ENCODE measurements at regions not wholly inside any gene's neighbourhood (a gene's known extent, or its start where the extent isn't known, plus 50 kb on each side); places are given as distances from the start of the nearest gene placed in this dataset.

- no peaks in the 10 kb centered on the region for H3K4me1 Mint-ChIP-seq
- H3K27me3 Mint-ChIP-seq = no peaks in the 10 kb centered on the region
- H3K4me3 Mint-ChIP-seq = no peak overlapping the region
- DNase-seq (ENCODE audit: low spot score in 2 of 2) (no peak), ATAC-seq (replicated peaks; ENCODE audit: extremely low read depth, poor library complexity, severe bottlenecking) (no peak)
- no peaks in the 10 kb centered on the region for H3K36me3 Mint-ChIP-seq (ENCODE audit: insufficient read depth)
- peaks cover 40% of the 10 kb centered on the region for H3K9me3 Mint-ChIP-seq
- H3K27ac Mint-ChIP-seq (ENCODE audit: low read depth) = no peak overlapping the region
Measured at GRCh38 chr16:6884002-6884401, 448.6 kb upstream of the RBFOX1 start.

GRCh38 chr16:6880263-6880662 is 452.4 kb upstream of the RBFOX1 start:
- no peaks in the 10 kb centered on the region for H3K4me1 Mint-ChIP-seq
- H3K4me3 Mint-ChIP-seq = no peak overlapping the region
- H3K9me3 Mint-ChIP-seq = peaks cover 29% of the 10 kb centered on the region
- H3K36me3 Mint-ChIP-seq (ENCODE audit: insufficient read depth) = no peaks in the 10 kb centered on the region
- no peak for DNase-seq (ENCODE audit: low spot score in 2 of 2)
- ATAC-seq (replicated peaks; ENCODE audit: extremely low read depth, poor library complexity, severe bottlenecking) = no peak
- no peaks in the 10 kb centered on the region for H3K27me3 Mint-ChIP-seq
- no peak overlapping the region for H3K27ac Mint-ChIP-seq (ENCODE audit: low read depth)

GRCh38 chr16:6864671-6865070 is 468.0 kb upstream of the RBFOX1 start:
- Mint-ChIP-seq H3K4me3 (no peak overlapping the region), H3K9me3 (peaks cover 26% of the 10 kb centered on the region), H3K36me3 (ENCODE audit: insufficient read depth) (peaks cover 2% of the 10 kb centered on the region), H3K27ac (ENCODE audit: low read depth) (no peak overlapping the region), H3K27me3 (no peaks in the 10 kb centered on the region), H3K4me1 (no peaks in the 10 kb centered on the region)
- no peak for DNase-seq (ENCODE audit: low spot score in 2 of 2)
- ATAC-seq (replicated peaks; ENCODE audit: extremely low read depth, poor library complexity, severe bottlenecking) = no peak

GRCh38 chr16:6864244-6864643 is 468.4 kb upstream of the RBFOX1 start:
- peaks cover 29% of the 10 kb centered on the region for H3K9me3 Mint-ChIP-seq
- H3K36me3 Mint-ChIP-seq (ENCODE audit: insufficient read depth) = peaks cover under 1% of the 10 kb centered on the region
- no peak overlapping the region for H3K4me3 Mint-ChIP-seq
- DNase-seq (ENCODE audit: low spot score in 2 of 2) = no peak
- no peak for ATAC-seq (replicated peaks; ENCODE audit: extremely low read depth, poor library complexity, severe bottlenecking)
- no peaks in the 10 kb centered on the region for H3K4me1 Mint-ChIP-seq
- no peaks in the 10 kb centered on the region for H3K27me3 Mint-ChIP-seq
- no peak overlapping the region for H3K27ac Mint-ChIP-seq (ENCODE audit: low read depth)

DNA sequence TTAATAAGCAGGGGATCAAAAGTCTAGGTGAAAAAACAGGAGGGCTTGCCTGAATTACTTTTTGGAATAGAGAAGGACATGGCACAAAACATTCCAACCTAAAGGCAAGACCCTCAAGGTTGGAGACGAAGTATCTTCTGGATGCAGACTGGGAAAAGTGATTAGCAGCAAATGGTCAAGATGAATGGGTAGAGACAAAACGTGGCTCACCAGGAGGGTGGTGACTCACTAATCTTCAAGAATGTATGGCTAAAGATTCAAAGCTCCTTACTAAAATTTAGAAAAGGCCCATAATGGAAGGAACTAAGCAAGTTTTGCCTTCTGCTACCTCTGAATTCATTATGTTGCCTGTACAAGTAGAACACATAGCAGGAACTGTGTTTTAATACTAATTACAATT is 469.5 kb upstream of the RBFOX1 start:
- Mint-ChIP-seq H3K27ac (ENCODE audit: low read depth) (no peak overlapping the region), H3K4me1 (no peaks in the 10 kb centered on the region), H3K36me3 (ENCODE audit: insufficient read depth) (no peaks in the 10 kb centered on the region), H3K4me3 (no peak overlapping the region), H3K9me3 (peaks cover 29% of the 10 kb centered on the region), H3K27me3 (no peaks in the 10 kb centered on the region)
- ATAC-seq (replicated peaks; ENCODE audit: extremely low read depth, poor library complexity, severe bottlenecking) = no peak
- no peak for DNase-seq (ENCODE audit: low spot score in 2 of 2)

DNA sequence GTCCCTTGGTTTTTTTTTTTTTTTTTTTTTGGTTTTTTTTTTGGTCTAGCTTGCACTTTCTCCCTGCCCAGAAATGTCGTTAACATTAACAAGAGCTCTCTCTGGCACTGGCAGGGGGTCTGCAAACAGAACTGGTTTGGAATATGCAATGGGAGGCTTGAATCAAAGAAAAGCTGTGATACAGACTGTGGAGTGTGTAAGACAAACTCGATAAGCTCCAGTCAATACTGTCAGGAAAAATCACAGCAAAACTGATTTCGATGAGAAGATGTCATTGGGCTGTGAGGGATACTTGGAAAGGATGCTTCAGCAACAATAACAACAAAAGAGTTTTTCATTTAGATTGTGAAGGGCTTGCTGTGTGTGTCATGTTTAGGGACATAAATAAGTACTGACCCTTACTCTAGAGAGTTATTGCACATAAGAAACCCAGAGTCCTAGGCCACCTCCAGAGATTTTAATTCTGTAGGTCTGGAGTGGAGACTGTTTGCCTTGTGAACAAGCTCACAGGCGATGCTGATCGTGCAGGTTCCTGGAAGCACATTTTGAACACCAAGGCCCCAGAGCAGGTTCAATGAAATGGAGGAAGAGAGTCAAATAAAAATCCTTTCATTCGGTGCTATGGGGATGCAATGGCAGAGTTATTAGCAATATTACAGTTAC is 470.7 kb upstream of the RBFOX1 start:
- ATAC-seq (replicated peaks; ENCODE audit: extremely low read depth, poor library complexity, severe bottlenecking) (no peak), DNase-seq (ENCODE audit: low spot score in 2 of 2) (no peak)
- no peak overlapping the region for H3K27ac Mint-ChIP-seq (ENCODE audit: low read depth)
- H3K36me3 Mint-ChIP-seq (ENCODE audit: insufficient read depth) = no peaks in the 10 kb centered on the region
- no peak overlapping the region for H3K4me3 Mint-ChIP-seq
- H3K27me3 Mint-ChIP-seq = no peaks in the 10 kb centered on the region
- no peaks in the 10 kb centered on the region for H3K4me1 Mint-ChIP-seq
- H3K9me3 Mint-ChIP-seq = peaks cover 29% of the 10 kb centered on the region

DNA sequence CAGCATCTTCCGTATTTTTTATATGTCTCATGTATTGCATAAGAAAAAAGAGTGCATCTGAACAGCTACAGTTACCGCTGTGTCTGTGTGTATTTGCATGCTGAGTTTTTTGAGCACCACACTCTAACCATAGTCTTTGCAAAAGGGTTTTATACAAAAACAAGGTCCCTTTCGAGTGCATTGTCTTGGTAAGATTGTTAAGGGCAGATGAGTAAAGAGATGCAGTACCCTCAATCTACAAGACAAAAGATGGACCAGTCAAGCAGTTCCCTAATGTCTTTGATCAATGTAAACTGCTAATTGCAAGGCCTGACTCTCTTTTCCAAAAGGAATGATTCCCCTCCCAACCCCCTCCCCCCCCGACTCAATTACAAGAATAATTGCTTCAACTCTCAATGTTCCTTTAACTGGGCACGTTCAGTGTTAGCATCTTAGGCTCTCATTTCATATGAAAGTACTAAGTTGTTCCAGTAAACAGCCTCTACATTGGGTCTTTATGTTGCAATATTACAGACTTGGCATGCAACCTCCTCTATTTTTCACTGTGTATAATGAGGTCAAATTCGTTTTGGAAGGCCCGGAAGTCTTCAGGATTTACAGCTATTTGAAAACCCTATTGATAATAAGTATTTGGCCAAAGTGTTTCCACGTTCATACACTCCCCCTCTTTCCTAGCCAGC is 471.4 kb upstream of the RBFOX1 start:
- ATAC-seq (replicated peaks; ENCODE audit: extremely low read depth, poor library complexity, severe bottlenecking) (no peak), DNase-seq (ENCODE audit: low spot score in 2 of 2) (no peak)

DNA sequence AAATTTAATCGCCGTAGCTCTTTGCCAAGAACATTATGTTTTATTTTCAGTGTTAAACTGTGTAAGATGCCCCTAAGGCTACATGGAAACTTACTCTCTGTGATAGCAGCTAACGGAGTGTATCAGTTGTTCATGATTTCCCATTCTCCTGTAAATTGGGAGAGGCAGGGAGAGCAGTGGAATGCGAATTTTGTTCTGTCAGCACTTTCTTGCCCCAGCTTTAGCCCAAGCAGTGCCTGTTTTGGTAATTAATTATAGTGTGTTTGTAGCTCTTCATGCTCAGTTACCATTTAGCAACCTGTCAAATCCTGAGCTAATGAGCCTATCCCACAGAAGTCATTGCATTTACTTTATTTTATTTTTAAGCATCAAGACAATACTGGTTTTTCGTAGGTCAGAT is 475.1 kb upstream of the RBFOX1 start:
- H3K9me3 Mint-ChIP-seq = peaks cover 45% of the 10 kb centered on the region
- ATAC-seq (replicated peaks; ENCODE audit: extremely low read depth, poor library complexity, severe bottlenecking) = no peak
- H3K4me3 Mint-ChIP-seq = no peak overlapping the region
- H3K27me3 Mint-ChIP-seq = no peaks in the 10 kb centered on the region
- no peak for DNase-seq (ENCODE audit: low spot score in 2 of 2)
- H3K36me3 Mint-ChIP-seq (ENCODE audit: insufficient read depth) = no peaks in the 10 kb centered on the region
- H3K4me1 Mint-ChIP-seq = no peaks in the 10 kb centered on the region
- H3K27ac Mint-ChIP-seq (ENCODE audit: low read depth) = no peak overlapping the region

More for the DNA sequence above, 471.4 kb upstream of the RBFOX1 start:
- H3K9me3 Mint-ChIP-seq = peaks cover 34% of the 10 kb centered on the region
- H3K4me1 Mint-ChIP-seq = no peaks in the 10 kb centered on the region
- H3K27ac Mint-ChIP-seq (ENCODE audit: low read depth) = no peak overlapping the region
- no peaks in the 10 kb centered on the region for H3K36me3 Mint-ChIP-seq (ENCODE audit: insufficient read depth)
- H3K4me3 Mint-ChIP-seq = no peak overlapping the region
- no peaks in the 10 kb centered on the region for H3K27me3 Mint-ChIP-seq

DNA sequence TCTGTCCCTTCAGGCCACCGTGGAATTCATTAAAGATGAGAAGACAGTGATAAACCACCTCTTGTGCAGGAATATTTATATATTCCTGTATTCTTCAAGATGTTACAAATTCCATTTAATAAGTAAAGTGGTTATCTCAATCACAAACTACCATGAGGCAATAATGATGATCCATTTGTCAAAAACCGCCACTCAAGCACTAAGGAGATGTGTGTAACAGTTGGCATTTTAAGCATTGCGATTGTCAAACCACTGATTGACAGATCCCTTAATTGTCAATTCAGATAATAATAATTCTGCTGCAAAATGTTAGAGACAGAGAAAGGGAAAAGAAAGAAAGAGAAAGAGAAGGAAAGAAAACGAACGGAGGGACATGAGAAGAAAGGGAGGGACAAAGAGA is 476.1 kb upstream of the RBFOX1 start:
- H3K27ac Mint-ChIP-seq (ENCODE audit: low read depth) = no peak overlapping the region
- H3K36me3 Mint-ChIP-seq (ENCODE audit: insufficient read depth) = no peaks in the 10 kb centered on the region
- H3K4me1 Mint-ChIP-seq = no peaks in the 10 kb centered on the region
- ATAC-seq (replicated peaks; ENCODE audit: extremely low read depth, poor library complexity, severe bottlenecking) = no peak
- H3K9me3 Mint-ChIP-seq = peaks cover 45% of the 10 kb centered on the region
- no peak overlapping the region for H3K4me3 Mint-ChIP-seq
- no peaks in the 10 kb centered on the region for H3K27me3 Mint-ChIP-seq
- DNase-seq (ENCODE audit: low spot score in 2 of 2) = no peak

DNA sequence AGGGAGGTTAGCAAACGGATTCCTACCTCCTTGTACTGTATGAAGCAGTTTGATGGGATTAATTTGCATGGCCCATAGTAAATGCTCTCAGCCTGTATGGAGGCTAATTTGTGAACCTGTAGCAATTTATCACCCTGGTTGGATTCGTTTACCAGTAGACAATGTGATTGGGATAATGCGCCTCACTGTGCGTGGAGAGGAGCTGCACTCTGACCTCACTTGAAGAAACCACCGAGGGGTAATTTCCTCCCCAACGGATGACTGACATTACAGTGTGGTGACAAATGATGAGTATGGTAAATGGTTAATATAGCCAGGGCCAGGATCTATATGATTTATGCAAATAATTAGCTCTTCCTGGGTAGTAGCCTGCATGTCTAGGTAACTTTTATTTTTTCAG is 479.1 kb upstream of the RBFOX1 start:
- Mint-ChIP-seq H3K4me3 (no peak overlapping the region), H3K9me3 (peaks cover 46% of the 10 kb centered on the region), H3K36me3 (ENCODE audit: insufficient read depth) (no peaks in the 10 kb centered on the region), H3K4me1 (no peaks in the 10 kb centered on the region), H3K27me3 (no peaks in the 10 kb centered on the region), H3K27ac (ENCODE audit: low read depth) (no peak overlapping the region)
- DNase-seq (ENCODE audit: low spot score in 2 of 2) = no peak
- ATAC-seq (replicated peaks; ENCODE audit: extremely low read depth, poor library complexity, severe bottlenecking) = no peak

DNA sequence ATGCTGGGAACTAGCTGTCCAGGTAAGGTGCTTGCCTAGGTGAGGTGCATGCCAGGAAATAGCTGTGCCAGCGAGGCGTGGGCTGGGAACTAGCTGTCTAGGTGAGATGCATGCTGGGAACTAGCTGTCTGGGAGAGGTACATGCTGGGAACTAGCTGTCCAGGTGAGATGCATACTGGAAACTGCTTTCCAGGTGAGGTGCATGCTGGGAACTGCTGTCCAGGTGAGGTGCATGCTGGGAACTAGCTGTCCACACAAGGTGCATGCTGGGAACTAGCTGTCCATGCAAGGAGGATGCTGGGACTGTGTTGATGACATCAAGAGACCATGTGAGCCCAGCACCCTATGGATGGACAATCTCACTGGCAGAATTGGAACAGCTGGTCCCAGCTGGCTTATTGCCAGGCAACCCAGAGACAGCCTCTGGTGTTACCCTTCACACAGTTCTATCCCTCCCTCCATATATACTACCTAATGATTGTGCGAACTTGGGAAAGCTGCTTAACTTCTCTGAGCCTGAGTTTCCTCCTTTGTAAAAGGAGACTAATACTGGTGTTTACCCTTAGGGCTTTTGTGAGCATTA is 479.9 kb upstream of the RBFOX1 start:
- H3K9me3 Mint-ChIP-seq = peaks cover 50% of the 10 kb centered on the region
- no peak for DNase-seq (ENCODE audit: low spot score in 2 of 2)
- H3K4me1 Mint-ChIP-seq = no peaks in the 10 kb centered on the region
- H3K36me3 Mint-ChIP-seq (ENCODE audit: insufficient read depth) = no peaks in the 10 kb centered on the region
- no peaks in the 10 kb centered on the region for H3K27me3 Mint-ChIP-seq
- H3K27ac Mint-ChIP-seq (ENCODE audit: low read depth) = no peak overlapping the region
- ATAC-seq (replicated peaks; ENCODE audit: extremely low read depth, poor library complexity, severe bottlenecking) = no peak
- H3K4me3 Mint-ChIP-seq = no peak overlapping the region

DNA sequence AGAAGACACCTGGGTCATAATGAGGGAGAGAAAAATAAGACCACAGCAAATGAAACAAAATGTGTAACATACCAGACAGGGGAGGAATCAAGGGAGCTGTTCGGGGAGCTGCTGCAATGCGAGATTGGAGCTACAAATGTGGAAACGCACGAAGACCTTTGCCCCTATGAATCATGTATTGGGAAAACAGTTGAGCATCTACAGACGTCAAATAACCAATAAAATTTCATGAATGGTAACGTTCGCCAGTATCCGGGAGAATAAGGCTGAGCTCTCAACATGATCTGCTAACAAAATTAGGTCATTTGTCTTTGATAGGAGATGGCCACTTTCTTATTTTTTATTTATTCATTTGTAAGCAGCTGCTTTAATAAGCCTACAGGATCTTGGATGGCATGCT is 486.2 kb upstream of the RBFOX1 start:
- H3K4me3 Mint-ChIP-seq = no peak overlapping the region
- ATAC-seq (replicated peaks; ENCODE audit: extremely low read depth, poor library complexity, severe bottlenecking) = no peak

DNA sequence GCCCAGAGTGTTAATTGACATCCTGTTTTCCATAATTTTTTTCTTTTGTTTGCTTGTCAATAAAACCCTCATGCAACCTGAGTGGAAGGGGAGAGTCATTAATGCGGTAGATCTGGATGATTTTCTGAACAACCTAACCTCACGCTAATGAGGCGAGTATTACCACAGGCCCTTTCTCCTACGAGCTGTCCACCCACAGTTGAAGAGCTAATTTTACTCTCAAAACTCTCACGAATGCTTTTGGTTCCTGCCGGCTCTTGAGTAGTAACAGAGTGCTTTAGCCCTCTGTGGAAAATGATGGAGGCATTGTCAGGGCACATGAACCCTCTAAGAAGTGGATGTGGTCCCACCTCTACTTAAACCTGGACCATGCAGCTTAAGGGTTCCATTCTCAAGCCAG is 491.3 kb upstream of the RBFOX1 start:
- peaks cover 19% of the 10 kb centered on the region for H3K9me3 Mint-ChIP-seq
- H3K4me1 Mint-ChIP-seq = no peaks in the 10 kb centered on the region

More for the DNA sequence above, 486.2 kb upstream of the RBFOX1 start:
- H3K9me3 Mint-ChIP-seq = peaks cover 43% of the 10 kb centered on the region
- H3K27ac Mint-ChIP-seq (ENCODE audit: low read depth) = no peak overlapping the region
- no peaks in the 10 kb centered on the region for H3K4me1 Mint-ChIP-seq
- DNase-seq (ENCODE audit: low spot score in 2 of 2) = no peak
- peaks cover 2% of the 10 kb centered on the region for H3K36me3 Mint-ChIP-seq (ENCODE audit: insufficient read depth)
- H3K27me3 Mint-ChIP-seq = no peaks in the 10 kb centered on the region

More for the DNA sequence above, 491.3 kb upstream of the RBFOX1 start:
- Mint-ChIP-seq H3K27ac (ENCODE audit: low read depth) (no peak overlapping the region), H3K27me3 (no peaks in the 10 kb centered on the region), H3K4me3 (no peak overlapping the region), H3K36me3 (ENCODE audit: insufficient read depth) (peaks cover 2% of the 10 kb centered on the region)
- no peak for DNase-seq (ENCODE audit: low spot score in 2 of 2)
- no peak for ATAC-seq (replicated peaks; ENCODE audit: extremely low read depth, poor library complexity, severe bottlenecking)

Data from central memory CD8-positive, alpha-beta T cell (primary cell).